ENCODE measurements at regions not wholly inside any gene's neighbourhood (a gene's known extent, or its start where the extent isn't known, plus 50 kb on each side); places are given as distances from the start of the nearest gene placed in this dataset.

GRCh38 chr5:54746777-54747398, 229.3 kb downstream of the SNX18 start:
- no peak for TF ChIP-seq CTCF (conservative IDR thresholded peaks at IDR 0.05 in 1 of 2, IDR thresholded peaks at IDR 0.05 in 1 of 2; ENCODE audit: low read depth in 1 of 2, low read length in 2 of 2)
- no peak for TF ChIP-seq EZH2 (IDR thresholded peaks at IDR 0.05; ENCODE audit: low read length, missing control alignments)
